ENCODE measurements at regions not wholly inside any gene's neighbourhood (a gene's known extent, or its start where the extent isn't known, plus 50 kb on each side); places are given as distances from the start of the nearest gene placed in this dataset.

DNA sequence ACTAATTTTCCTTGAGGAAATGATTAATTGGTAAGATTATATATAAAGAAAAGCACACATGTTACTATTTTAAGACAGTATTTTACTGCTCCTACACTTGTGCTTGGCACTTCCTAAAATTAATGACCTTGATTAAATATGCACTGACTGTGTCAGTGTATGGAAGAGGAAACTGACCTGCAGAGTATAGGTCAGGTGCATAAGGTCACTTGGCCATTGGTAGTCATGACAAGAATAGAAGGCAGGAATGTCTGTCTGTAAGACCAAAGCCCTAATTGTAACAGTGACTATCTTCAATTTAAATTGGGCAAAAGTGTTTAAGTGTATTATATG lies 128.0 kb upstream of the KCNK2 start:
- Histone ChIP-seq H3K36me3 (ENCODE audit: control insufficient read depth in 4 of 4, insufficient read depth in 4 of 4, low read length in 4 of 4) (no peaks in the 10 kb centered on the region), H3K27me3 (ENCODE audit: control insufficient read depth in 3 of 3, insufficient read depth in 3 of 3, low read length in 2 of 3) (no peaks in the 10 kb centered on the region), H3K27ac (ENCODE audit: low read depth in 1 of 2, low read length in 1 of 2) (no peak overlapping the region), H3K4me1 (ENCODE audit: control insufficient read depth in 5 of 5, insufficient read depth in 5 of 5, low read length in 5 of 5) (no peaks in the 10 kb centered on the region), H3K9me3 (ENCODE audit: control insufficient read depth in 4 of 4, insufficient read depth in 3 of 4, low read length in 3 of 4) (peaks cover 0 to 3% (median 0%) of the 10 kb centered on the region in 4 donors), H3K9ac (ENCODE audit: insufficient read depth in 1 of 2, low read length in 2 of 2) (no peak overlapping the region), H3K4me3 (no peak overlapping the region)
- no peak for DNase-seq
- no peak for TF ChIP-seq CTCF (IDR thresholded peaks at IDR 0.05; ENCODE audit: control extremely low read depth, extremely low read depth)
- ATAC-seq (ENCODE audit: insufficient read depth, low FRiP score) = no peak

DNA sequence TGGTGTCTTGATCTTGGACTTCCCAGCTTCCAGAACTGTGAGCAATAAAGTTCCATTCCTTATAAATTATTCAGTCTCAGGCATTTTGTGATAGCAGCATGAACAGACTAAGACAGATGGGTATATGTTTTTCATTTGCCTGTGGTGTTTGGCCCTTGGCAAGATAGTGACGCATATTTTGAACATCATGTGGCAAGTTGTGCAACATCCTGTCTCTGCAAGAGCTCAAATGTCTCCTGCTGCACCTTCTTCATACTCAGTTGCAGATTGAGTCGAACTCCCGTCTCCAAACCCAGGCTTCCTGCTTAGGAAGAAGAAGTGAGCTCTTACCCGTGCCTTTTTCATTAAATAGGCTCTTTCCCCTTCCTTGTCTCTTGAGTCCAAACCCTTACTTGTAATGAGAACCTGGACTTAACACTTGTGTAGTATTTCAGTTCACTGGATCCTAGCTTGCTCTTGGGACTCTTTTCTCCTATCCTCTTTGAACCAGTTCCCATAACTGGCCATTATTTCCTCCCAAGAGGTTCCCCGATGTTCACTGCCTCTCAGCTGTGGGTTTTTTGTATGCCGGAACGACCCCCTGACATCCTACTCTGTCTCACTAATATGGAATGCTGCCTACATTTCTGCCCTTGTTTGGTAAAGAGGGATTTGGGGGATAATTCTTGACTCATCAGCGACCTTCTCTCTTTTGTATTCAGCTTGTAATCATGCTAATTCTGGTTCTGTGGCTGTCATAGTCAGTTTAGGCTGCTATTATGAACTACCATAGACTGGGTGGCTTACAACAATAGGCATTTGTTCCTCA lies 125.0 kb upstream of the KCNK2 start:
- ATAC-seq (ENCODE audit: insufficient read depth, low FRiP score) = no peak
- DNase-seq = peak in 1 of 3 donors; percentile 27
- no peak for TF ChIP-seq CTCF (IDR thresholded peaks at IDR 0.05; ENCODE audit: control extremely low read depth, extremely low read depth)
- no peak overlapping the region for H3K9ac ChIP-seq (ENCODE audit: insufficient read depth in 1 of 2, low read length in 2 of 2)
- H3K36me3 ChIP-seq (ENCODE audit: control insufficient read depth in 4 of 4, insufficient read depth in 4 of 4, low read length in 4 of 4) = no peaks in the 10 kb centered on the region
- 57 to 65% methylated on average over 8 of the region's 8 CpGs for WGBS, 2 donors
- no peak overlapping the region for H3K27ac ChIP-seq (ENCODE audit: low read depth in 1 of 2, low read length in 1 of 2)
- H3K4me1 ChIP-seq (ENCODE audit: control insufficient read depth in 5 of 5, insufficient read depth in 5 of 5, low read length in 5 of 5) = no peaks in the 10 kb centered on the region
- no peaks in the 10 kb centered on the region for H3K27me3 ChIP-seq (ENCODE audit: control insufficient read depth in 3 of 3, insufficient read depth in 3 of 3, low read length in 2 of 3)
- no peak overlapping the region for H3K4me3 ChIP-seq
- peaks cover 0 to 4% (median 2%) of the 10 kb centered on the region in 4 donors for H3K9me3 ChIP-seq (ENCODE audit: control insufficient read depth in 4 of 4, insufficient read depth in 3 of 4, low read length in 3 of 4)

DNA sequence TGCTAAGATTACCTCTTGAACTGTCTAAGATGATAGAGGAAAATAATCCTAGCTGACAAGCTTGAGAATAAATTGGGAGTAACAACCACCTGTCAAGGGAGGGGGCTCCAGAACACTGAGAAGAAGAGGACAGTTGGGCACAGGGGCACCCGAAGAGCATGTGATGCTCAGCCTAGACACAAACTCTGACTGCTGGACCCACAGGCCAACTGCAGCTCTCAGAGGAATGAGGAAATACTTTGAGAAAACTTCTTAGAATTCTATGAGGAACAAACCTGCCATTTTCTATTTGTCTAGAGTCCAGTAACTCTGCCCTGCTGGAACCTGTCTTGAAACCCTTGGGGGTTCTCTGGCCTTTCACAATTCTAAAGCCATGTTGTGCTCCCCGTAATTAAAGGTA lies 124.1 kb upstream of the KCNK2 start:
- DNase-seq (no peak), ATAC-seq (ENCODE audit: insufficient read depth, low FRiP score) (no peak)
- Histone ChIP-seq H3K4me1 (ENCODE audit: control insufficient read depth in 5 of 5, insufficient read depth in 5 of 5, low read length in 5 of 5) (no peaks in the 10 kb centered on the region), H3K4me3 (no peak overlapping the region), H3K9me3 (ENCODE audit: control insufficient read depth in 4 of 4, insufficient read depth in 3 of 4, low read length in 3 of 4) (peaks cover 0 to 4% (median 2%) of the 10 kb centered on the region in 4 donors), H3K27ac (ENCODE audit: low read depth in 1 of 2, low read length in 1 of 2) (no peak overlapping the region), H3K9ac (ENCODE audit: insufficient read depth in 1 of 2, low read length in 2 of 2) (no peak overlapping the region), H3K36me3 (ENCODE audit: control insufficient read depth in 4 of 4, insufficient read depth in 4 of 4, low read length in 4 of 4) (no peaks in the 10 kb centered on the region), H3K27me3 (ENCODE audit: control insufficient read depth in 3 of 3, insufficient read depth in 3 of 3, low read length in 2 of 3) (no peaks in the 10 kb centered on the region)
- no peak for TF ChIP-seq CTCF (IDR thresholded peaks at IDR 0.05; ENCODE audit: control extremely low read depth, extremely low read depth)
- WGBS, 2 donors = 84% methylated on average over 2 of the region's 2 CpGs

GRCh38 chr1:214966346-214966745 lies 116.2 kb upstream of the KCNK2 start:
- Histone ChIP-seq H3K9ac (ENCODE audit: insufficient read depth in 1 of 2, low read length in 2 of 2) (no peak overlapping the region), H3K27ac (ENCODE audit: low read depth in 1 of 2, low read length in 1 of 2) (no peak overlapping the region), H3K27me3 (ENCODE audit: control insufficient read depth in 3 of 3, insufficient read depth in 3 of 3, low read length in 2 of 3) (no peaks in the 10 kb centered on the region), H3K4me3 (no peak overlapping the region), H3K4me1 (ENCODE audit: control insufficient read depth in 5 of 5, insufficient read depth in 5 of 5, low read length in 5 of 5) (no peaks in the 10 kb centered on the region), H3K9me3 (ENCODE audit: control insufficient read depth in 4 of 4, insufficient read depth in 3 of 4, low read length in 3 of 4) (peaks cover 0 to 2% (median 0%) of the 10 kb centered on the region in 4 donors), H3K36me3 (ENCODE audit: control insufficient read depth in 4 of 4, insufficient read depth in 4 of 4, low read length in 4 of 4) (no peaks in the 10 kb centered on the region)
- DNase-seq (peak; percentile 17 to 53 (median 22)), ATAC-seq (ENCODE audit: insufficient read depth, low FRiP score) (peak; percentile 8)
- TF ChIP-seq CTCF (IDR thresholded peaks at IDR 0.05; ENCODE audit: control extremely low read depth, extremely low read depth) = no peak
- 67 to 86% methylated on average over 3 of the region's 3 CpGs for whole genome bisulfite sequencing, 2 donors
